Naive thymus-derived CD4-positive, alpha-beta T cell (primary cell): ENCODE measurements at regions not wholly inside any gene's neighbourhood (a gene's known extent, or its start where the extent isn't known, plus 50 kb on each side); places are given as distances from the start of the nearest gene placed in this dataset.
"Not testable (repeated sequence)": the region's sequence is repeated elsewhere in the genome, so short reads cannot be mapped to it uniquely, and the experiment has no call there.

Experiments
- ATAC-seq: fragments of 150-1000 bp; cut with Tn5 transposase; 2 replicates; pipeline ENCODE4 v1.10.0; 2021; ENCODE audit warnings: mild to moderate bottlenecking, moderate library complexity
- CTCF ChIA-PET: fragments of 350-600 bp; sonication (Branson Sonifier 250); formaldehyde crosslinking; loops from one replicate; lab custom pipeline; 2021; ENCODE audit warnings: antibody characterized with exemption; lab: Charles Lee
- POLR2A ChIA-PET: fragments of 350-600 bp; sonication (Branson Sonifier 250); formaldehyde crosslinking; loops from one replicate; lab custom pipeline; 2021; ENCODE audit warnings: antibody characterized with exemption, inconsistent platforms; lab: Charles Lee
- DNase-seq, 9 donors: peaks; one replicate each; pipeline versions ENCODE4 v3.0.0 to v3.0.0-alpha.2; 2020 to 2022; ENCODE audit warnings: mixed read lengths in 1 of 9
- H3K27ac ChIP-seq: one replicate; pipeline ENCODE4 v1.7.0; 2013; ENCODE audit warnings: mild to moderate bottlenecking, low read depth, low read length, moderate library complexity
- H3K27me3 ChIP-seq, 2 donors: one replicate each; pipeline ENCODE4 v1.7.0; 2013; ENCODE audit warnings: low read length in 2 of 2, mild to moderate bottlenecking in 2 of 2, moderate library complexity in 2 of 2; ENCODE audit not compliant: control insufficient read depth in 2 of 2, insufficient read depth in 2 of 2
- H3K36me3 ChIP-seq, 3 experiments: 1 replicate in 2 of 3; 2 replicates in 1 of 3; pipeline ENCODE4 v1.7.0; 2013; ENCODE audit warnings: low read length in 3 of 3, mild to moderate bottlenecking in 3 of 3, moderate library complexity in 1 of 3; ENCODE audit not compliant: insufficient read depth in 3 of 3, control insufficient read depth in 2 of 3
- H3K4me1 ChIP-seq, 2 donors: one replicate each; pipeline ENCODE4 v1.7.0; 2013; ENCODE audit warnings: low read length in 2 of 2, mild to moderate bottlenecking in 2 of 2, moderate library complexity in 1 of 2; ENCODE audit not compliant: control insufficient read depth in 2 of 2, insufficient read depth in 2 of 2
- H3K4me3 ChIP-seq: 2 replicates; pipeline ENCODE4 v1.7.0; 2013; ENCODE audit warnings: mild to moderate bottlenecking, low read length
- H3K9me3 ChIP-seq, 3 experiments: 1 replicate in 2 of 3; 2 replicates in 1 of 3; pipeline ENCODE4 v1.7.0; 2013; ENCODE audit warnings: low read length in 3 of 3; ENCODE audit not compliant: control insufficient read depth in 2 of 3
- H3K27ac Mint-ChIP-seq, 9 donors: one replicate each; pipeline ENCODE4 v1.8.0; 2020 to 2022; ENCODE audit warnings: mixed read lengths in 9 of 9, mild to moderate bottlenecking in 8 of 9, moderate library complexity in 5 of 9, inconsistent platforms in 2 of 9
- H3K27me3 Mint-ChIP-seq, 5 donors: one replicate each; pipeline ENCODE4 v1.8.0; 2021 to 2022; ENCODE audit warnings: mixed read lengths in 5 of 5, mild to moderate bottlenecking in 1 of 5
- H3K36me3 Mint-ChIP-seq, 5 donors: one replicate each; pipeline ENCODE4 v1.8.0; 2020 to 2022; ENCODE audit warnings: mixed read lengths in 5 of 5, mild to moderate bottlenecking in 3 of 5, inconsistent platforms in 1 of 5
- H3K4me1 Mint-ChIP-seq, 7 donors: one replicate each; pipeline ENCODE4 v1.8.0; 2020 to 2022; ENCODE audit warnings: mixed read lengths in 7 of 7, mild to moderate bottlenecking in 3 of 7, inconsistent platforms in 1 of 7
- H3K4me3 Mint-ChIP-seq, 10 donors: one replicate each; pipeline ENCODE4 v1.8.0; 2020 to 2022; ENCODE audit warnings: mild to moderate bottlenecking in 10 of 10, mixed read lengths in 10 of 10, moderate library complexity in 6 of 10, inconsistent platforms in 2 of 10
- H3K9me3 Mint-ChIP-seq, 11 donors: one replicate each; pipeline ENCODE4 v1.8.0; 2020 to 2022; ENCODE audit warnings: mixed read lengths in 11 of 11, mild to moderate bottlenecking in 4 of 11, inconsistent platforms in 1 of 11, moderate library complexity in 1 of 11
- intact Hi-C, 2 donors: fragments of 100-400 bp; cut with micrococcal nuclease; formaldehyde crosslinking; loops; one replicate each; pipeline ENCODE4 v1.15.1; 2023

GRCh38 chr1:95653618-95654017 is 419.6 kb downstream of the RWDD3 start:
- CTCF ChIA-PET: no interaction called here
- no peaks in the 10 kb centered on the region for H3K27me3 Mint-ChIP-seq
- Histone ChIP-seq H3K27me3 (no peaks in the 10 kb centered on the region), H3K36me3 (no peaks in the 10 kb centered on the region), H3K4me1 (no peaks in the 10 kb centered on the region), H3K4me3 (no peak overlapping the region), H3K9me3 (no peaks in the 10 kb centered on the region), H3K27ac (no peak overlapping the region)
- POLR2A ChIA-PET: no interaction called here
- DNase-seq: no peak
- ATAC-seq: no peak
- intact Hi-C loops: no loop called here
- H3K4me3 Mint-ChIP-seq: no peak overlapping the region
- H3K4me1 Mint-ChIP-seq: no peaks in the 10 kb centered on the region
- H3K27ac Mint-ChIP-seq: no peak overlapping the region
- peaks cover 0 to 9% (median 4%) of the 10 kb centered on the region in 11 donors for H3K9me3 Mint-ChIP-seq
- H3K36me3 Mint-ChIP-seq: no peaks in the 10 kb centered on the region

- H3K9me3 ChIP-seq: no peaks in the 10 kb centered on the region
- H3K9me3 Mint-ChIP-seq: peaks cover 0 to 19% (median 5%) of the 10 kb centered on the region in 11 donors
- no peak overlapping the region for H3K4me3 Mint-ChIP-seq
- no peaks in the 10 kb centered on the region for H3K36me3 ChIP-seq
- no peaks in the 10 kb centered on the region for H3K4me1 Mint-ChIP-seq
- no peak overlapping the region for H3K27ac ChIP-seq
- H3K4me1 ChIP-seq: no peaks in the 10 kb centered on the region
- no peak overlapping the region for H3K4me3 ChIP-seq
- intact Hi-C loops: no loop called here
- ChIA-PET CTCF (no interaction called here), POLR2A (no interaction called here)
- H3K27me3 Mint-ChIP-seq: no peaks in the 10 kb centered on the region
- H3K27ac Mint-ChIP-seq: no peak overlapping the region
- H3K27me3 ChIP-seq: no peaks in the 10 kb centered on the region
- no peaks in the 10 kb centered on the region for H3K36me3 Mint-ChIP-seq
- no peak for ATAC-seq
- no peak for DNase-seq
Measured at GRCh38 chr1:95655321-95656020, 421.5 kb downstream of the RWDD3 start.

GRCh38 chr1:95657248-95657647 is 423.2 kb downstream of the RWDD3 start:
- Histone ChIP-seq H3K27ac (no peak overlapping the region), H3K36me3 (no peaks in the 10 kb centered on the region), H3K27me3 (no peaks in the 10 kb centered on the region), H3K9me3 (no peaks in the 10 kb centered on the region), H3K4me1 (no peaks in the 10 kb centered on the region), H3K4me3 (no peak overlapping the region)
- Mint-ChIP-seq H3K36me3 (no peaks in the 10 kb centered on the region), H3K4me3 (no peak overlapping the region), H3K4me1 (no peaks in the 10 kb centered on the region), H3K9me3 (peaks cover 0 to 20% (median 6%) of the 10 kb centered on the region in 11 donors), H3K27ac (no peak overlapping the region), H3K27me3 (no peaks in the 10 kb centered on the region)
- no peak for DNase-seq
- intact Hi-C loops: no loop called here
- no peak for ATAC-seq
- ChIA-PET POLR2A (no interaction called here), CTCF (no interaction called here)

- CTCF ChIA-PET: interaction anchor here (0.6 kb wide), 1 partner anchor 52 kb away, joined by 3 read pairs; no protein-coding TSS in a partner anchor
- intact Hi-C loops: no loop called here
Measured at GRCh38 chr1:95659166-95659565, 425.2 kb downstream of the RWDD3 start.

GRCh38 chr1:95659588-95659987 is 425.6 kb downstream of the RWDD3 start:
- no peak overlapping the region for H3K4me3 Mint-ChIP-seq
- intact Hi-C loops: no loop called here
- no peak overlapping the region for H3K27ac Mint-ChIP-seq

More at GRCh38 chr1:95659166-95659565, 425.2 kb downstream of the RWDD3 start:
- no peak overlapping the region for H3K27ac Mint-ChIP-seq
- Histone ChIP-seq H3K9me3 (no peaks in the 10 kb centered on the region), H3K27ac (no peak overlapping the region), H3K27me3 (no peaks in the 10 kb centered on the region), H3K4me1 (no peaks in the 10 kb centered on the region), H3K4me3 (no peak overlapping the region), H3K36me3 (no peaks in the 10 kb centered on the region)
- no peak for DNase-seq
- POLR2A ChIA-PET: no interaction called here
- H3K4me3 Mint-ChIP-seq: no peak overlapping the region
- no peaks in the 10 kb centered on the region for H3K36me3 Mint-ChIP-seq
- H3K9me3 Mint-ChIP-seq: peaks cover 0 to 36% (median 6%) of the 10 kb centered on the region in 11 donors
- ATAC-seq: no peak
- no peaks in the 10 kb centered on the region for H3K27me3 Mint-ChIP-seq
- no peaks in the 10 kb centered on the region for H3K4me1 Mint-ChIP-seq

GRCh38 chr1:95660736-95661135 is 426.7 kb downstream of the RWDD3 start:
- H3K36me3 Mint-ChIP-seq: no peaks in the 10 kb centered on the region
- H3K9me3 Mint-ChIP-seq: peaks cover 0 to 36% (median 9%) of the 10 kb centered on the region in 11 donors
- Histone ChIP-seq H3K27me3 (no peaks in the 10 kb centered on the region), H3K4me3 (no peak overlapping the region), H3K36me3 (no peaks in the 10 kb centered on the region), H3K9me3 (no peaks in the 10 kb centered on the region), H3K4me1 (no peaks in the 10 kb centered on the region), H3K27ac (no peak overlapping the region)
- no peak overlapping the region for H3K27ac Mint-ChIP-seq
- DNase-seq (no peak), ATAC-seq (no peak)
- ChIA-PET CTCF (no interaction called here), POLR2A (no interaction called here)
- H3K4me1 Mint-ChIP-seq: no peaks in the 10 kb centered on the region
- H3K4me3 Mint-ChIP-seq: no peak overlapping the region
- no peaks in the 10 kb centered on the region for H3K27me3 Mint-ChIP-seq
- intact Hi-C loops: no loop called here

More at GRCh38 chr1:95659588-95659987, 425.6 kb downstream of the RWDD3 start:
- no peak overlapping the region for H3K27ac ChIP-seq
- H3K36me3 ChIP-seq: no peaks in the 10 kb centered on the region
- no peaks in the 10 kb centered on the region for H3K4me1 ChIP-seq
- no peak for DNase-seq
- H3K27me3 ChIP-seq: no peaks in the 10 kb centered on the region
- ChIA-PET CTCF (no interaction called here), POLR2A (no interaction called here)
- no peak overlapping the region for H3K4me3 ChIP-seq
- no peaks in the 10 kb centered on the region for H3K9me3 ChIP-seq
- peaks cover 0 to 36% (median 6%) of the 10 kb centered on the region in 11 donors for H3K9me3 Mint-ChIP-seq
- no peaks in the 10 kb centered on the region for H3K27me3 Mint-ChIP-seq
- no peak for ATAC-seq
- H3K4me1 Mint-ChIP-seq: no peaks in the 10 kb centered on the region
- no peaks in the 10 kb centered on the region for H3K36me3 Mint-ChIP-seq

- POLR2A ChIA-PET, DNase-seq, H3K36me3 ChIP-seq, ATAC-seq, H3K4me1 ChIP-seq, H3K4me3 Mint-ChIP-seq, intact Hi-C loops, H3K36me3 Mint-ChIP-seq, H3K27ac ChIP-seq, H3K4me1 Mint-ChIP-seq, H3K27me3 Mint-ChIP-seq, H3K27ac Mint-ChIP-seq, H3K9me3 ChIP-seq, H3K27me3 ChIP-seq, H3K4me3 ChIP-seq, CTCF ChIA-PET: not testable (repeated sequence)
- H3K9me3 Mint-ChIP-seq: peaks cover 0 to 35% (median 9%) of the 10 kb centered on the region in 11 donors
Measured at GRCh38 chr1:95663530-95663929, 429.5 kb downstream of the RWDD3 start.
